Coronary artery (tissue), 2 donors: ENCODE measurements at regions not wholly inside any gene's neighbourhood (a gene's known extent, or its start where the extent isn't known, plus 50 kb on each side); places are given as distances from the start of the nearest gene placed in this dataset.

Experiments
- DNase-seq: peaks from one replicate; pipeline ENCODE4 v3.0.0-alpha.2; 2017; ENCODE audit warnings: low spot score
- H3K27ac ChIP-seq, 2 donors: fragments of 200-600 bp; sonication (generic); one replicate each; pipeline ENCODE4 v1.5.1; 2016 to 2019
- H3K4me3 ChIP-seq: fragments of 200-600 bp; sonication (generic); 2 replicates; pipeline ENCODE4 v1.5.1; 2016; ENCODE audit warnings: mild to moderate bottlenecking, moderate library complexity
- TF ChIP-seq, protein P1 (sequence below): fragments of 200-600 bp; sonication (generic); IDR thresholded peaks from one replicate; pipeline ENCODE4 v1.5.1; 2019; ENCODE audit warnings: antibody characterized with exemption

- DNase-seq: no peak
- TF ChIP-seq, protein P1, sequence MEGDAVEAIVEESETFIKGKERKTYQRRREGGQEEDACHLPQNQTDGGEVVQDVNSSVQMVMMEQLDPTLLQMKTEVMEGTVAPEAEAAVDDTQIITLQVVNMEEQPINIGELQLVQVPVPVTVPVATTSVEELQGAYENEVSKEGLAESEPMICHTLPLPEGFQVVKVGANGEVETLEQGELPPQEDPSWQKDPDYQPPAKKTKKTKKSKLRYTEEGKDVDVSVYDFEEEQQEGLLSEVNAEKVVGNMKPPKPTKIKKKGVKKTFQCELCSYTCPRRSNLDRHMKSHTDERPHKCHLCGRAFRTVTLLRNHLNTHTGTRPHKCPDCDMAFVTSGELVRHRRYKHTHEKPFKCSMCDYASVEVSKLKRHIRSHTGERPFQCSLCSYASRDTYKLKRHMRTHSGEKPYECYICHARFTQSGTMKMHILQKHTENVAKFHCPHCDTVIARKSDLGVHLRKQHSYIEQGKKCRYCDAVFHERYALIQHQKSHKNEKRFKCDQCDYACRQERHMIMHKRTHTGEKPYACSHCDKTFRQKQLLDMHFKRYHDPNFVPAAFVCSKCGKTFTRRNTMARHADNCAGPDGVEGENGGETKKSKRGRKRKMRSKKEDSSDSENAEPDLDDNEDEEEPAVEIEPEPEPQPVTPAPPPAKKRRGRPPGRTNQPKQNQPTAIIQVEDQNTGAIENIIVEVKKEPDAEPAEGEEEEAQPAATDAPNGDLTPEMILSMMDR: no peak
- Histone ChIP-seq H3K4me3 (no peak overlapping the region), H3K27ac (no peak overlapping the region)
These were observed 165.5 kb downstream of the ZIC1 start for GRCh38 chr3:147574621-147575020.

- DNase-seq: no peak
- TF ChIP-seq, protein P1: no peak
These were observed 166.2 kb downstream of the ZIC1 start for GRCh38 chr3:147575391-147575790.

DNA sequence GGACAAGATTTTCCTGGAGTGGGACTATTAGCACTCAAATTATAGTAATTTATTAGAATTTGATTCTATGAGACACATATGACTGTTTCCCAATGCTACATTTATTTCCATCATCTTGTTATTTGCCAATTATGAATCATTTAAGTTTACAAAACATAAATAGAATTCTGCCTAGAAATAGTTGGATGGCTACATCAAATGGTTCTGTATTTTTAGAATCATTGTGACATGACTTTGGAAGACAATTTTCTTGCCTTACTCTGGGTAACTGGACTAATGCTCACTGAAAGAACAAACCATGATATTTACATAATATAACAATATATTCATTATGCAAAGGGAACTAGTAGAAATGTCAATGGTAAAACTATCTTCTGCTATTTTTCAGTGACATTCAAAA, 173.5 kb downstream of the ZIC1 start:
- no peak overlapping the region for H3K4me3 ChIP-seq
- no peak overlapping the region for H3K27ac ChIP-seq
- DNase-seq: no peak
- TF ChIP-seq, protein P1: no peak

More at GRCh38 chr3:147575391-147575790, 166.2 kb downstream of the ZIC1 start:
- Histone ChIP-seq H3K4me3 (no peak overlapping the region), H3K27ac (no peak overlapping the region)

DNA sequence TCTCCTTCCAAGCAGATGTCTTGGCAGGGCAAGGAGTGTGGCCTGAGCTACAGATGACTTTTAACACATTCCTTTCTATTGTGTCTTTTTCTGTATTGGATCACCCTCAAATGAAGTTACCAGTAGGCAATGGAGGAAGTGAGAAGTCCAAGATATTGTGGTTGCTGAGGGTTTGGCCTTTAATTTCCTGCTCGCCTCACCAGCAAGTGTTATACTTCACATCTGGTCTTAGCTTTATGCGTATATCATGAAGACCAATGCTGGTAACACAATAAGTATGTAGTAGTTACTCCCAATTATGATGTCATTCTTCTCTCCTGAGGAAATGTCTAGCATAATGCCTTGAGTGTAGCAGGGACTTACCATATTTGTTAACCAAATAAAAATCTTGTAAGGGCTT, 179.9 kb downstream of the ZIC1 start:
- H3K27ac ChIP-seq: no peak overlapping the region
- H3K4me3 ChIP-seq: no peak overlapping the region
- DNase-seq: no peak
- TF ChIP-seq, protein P1: no peak

DNA sequence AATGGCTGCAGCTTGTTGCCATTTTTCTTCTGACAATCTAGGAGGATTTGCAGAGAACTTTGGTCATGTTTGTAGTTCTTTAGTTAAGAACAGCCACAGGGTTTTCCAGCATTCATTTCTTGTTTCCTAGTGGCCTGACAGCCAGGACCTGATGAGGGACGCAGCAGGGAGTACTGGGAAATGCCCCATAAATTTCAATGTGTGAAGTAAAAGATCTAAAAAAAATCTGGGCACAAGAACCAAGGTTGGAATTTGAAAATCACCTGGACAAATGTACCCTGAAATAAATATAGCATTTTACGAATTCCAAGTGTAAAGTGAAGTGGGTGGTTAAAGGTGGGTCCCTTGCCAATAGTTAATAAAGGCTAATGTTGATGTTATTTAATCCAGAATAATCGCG, 195.0 kb downstream of the ZIC1 start:
- no peak overlapping the region for H3K4me3 ChIP-seq
- no peak overlapping the region for H3K27ac ChIP-seq
- TF ChIP-seq, protein P1: no peak
- DNase-seq: no peak

DNA sequence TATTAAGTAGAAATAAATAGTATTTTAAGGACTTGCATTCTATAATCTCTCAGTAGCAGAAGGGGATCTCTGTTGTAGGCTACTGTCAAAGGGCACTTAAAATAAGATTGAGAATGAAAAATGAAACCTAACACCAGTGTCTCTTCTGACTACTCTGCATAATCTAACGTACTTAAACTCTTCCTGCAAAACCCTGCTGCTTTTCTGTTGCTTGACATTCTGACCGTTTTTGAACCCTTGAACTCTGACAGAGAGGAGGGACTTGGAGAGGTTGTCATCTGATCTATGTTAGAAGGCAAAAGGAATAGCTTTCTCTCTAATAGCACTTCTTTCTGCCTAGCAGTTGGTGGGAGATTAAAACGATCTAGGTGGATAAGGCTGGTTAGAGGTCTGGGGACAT, 204.6 kb downstream of the ZIC1 start:
- Histone ChIP-seq H3K4me3 (no peak overlapping the region), H3K27ac (no peak overlapping the region)
- TF ChIP-seq, protein P1: no peak
- no peak for DNase-seq

DNA sequence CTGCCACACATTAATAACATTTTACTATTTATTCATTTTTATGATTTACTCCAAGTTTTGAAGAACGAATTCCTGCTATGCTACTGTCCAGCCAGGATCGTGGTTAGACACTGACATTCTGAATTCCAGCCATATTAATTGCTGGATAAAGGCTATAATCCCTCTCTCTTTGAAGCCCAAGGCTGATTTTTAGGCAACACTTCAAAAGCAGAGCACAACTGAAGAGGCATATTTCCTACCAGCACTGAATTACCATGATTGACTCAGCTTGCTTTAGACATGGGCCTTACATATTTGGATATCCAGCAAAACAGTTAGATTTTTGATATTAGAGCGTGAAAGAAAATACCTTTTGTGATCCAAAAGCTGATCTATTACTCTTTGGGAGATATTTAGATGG, 205.0 kb downstream of the ZIC1 start:
- no peak overlapping the region for H3K4me3 ChIP-seq
- TF ChIP-seq, protein P1: no peak
- H3K27ac ChIP-seq: no peak overlapping the region

More for the DNA sequence above, 205.0 kb downstream of the ZIC1 start:
- no peak for DNase-seq
